Astrocyte (in vitro differentiated cells and primary cell): ENCODE measurements at regions not wholly inside any gene's neighbourhood (a gene's known extent, or its start where the extent isn't known, plus 50 kb on each side); places are given as distances from the start of the nearest gene placed in this dataset.

Source experiments
- DNase-seq: peaks from one replicate; pipeline ENCODE4 v3.0.0-alpha.2; 2010; ENCODE audit warnings: low read depth
- FAIRE-seq: peaks from 2 replicates; lab custom pipeline; 2011; peaks lifted over from hg19 to GRCh38; lab: Jason Lieb, UNC
- H2AFZ ChIP-seq: 2 replicates; pipeline ENCODE4 v1.6.0; 2012; ENCODE audit warnings: low read depth, low read length, inconsistent platforms
- H3K27ac ChIP-seq: 2 replicates; pipeline ENCODE4 v1.5.1; 2011; ENCODE audit warnings: low read depth, low read length, inconsistent platforms
- H3K27me3 ChIP-seq: 2 replicates; pipeline ENCODE4 v1.6.0; 2011; ENCODE audit warnings: low read length, inconsistent platforms; ENCODE audit not compliant: insufficient read depth
- H3K36me3 ChIP-seq: 2 replicates; pipeline ENCODE4 v1.5.1; 2011; ENCODE audit warnings: low read length, inconsistent platforms; ENCODE audit not compliant: insufficient read depth
- H3K4me1 ChIP-seq: 2 replicates; pipeline ENCODE4 v1.5.1; 2011; ENCODE audit warnings: low read length, inconsistent platforms; ENCODE audit not compliant: insufficient read depth
- H3K4me2 ChIP-seq: 2 replicates; pipeline ENCODE4 v1.6.0; 2012; ENCODE audit warnings: low read length, inconsistent platforms
- H3K4me3 ChIP-seq: 2 replicates; pipeline ENCODE4 v1.5.1; 2011; ENCODE audit warnings: low read depth, mild to moderate bottlenecking, low read length, inconsistent platforms; ENCODE audit not compliant: insufficient read depth
- H3K79me2 ChIP-seq: 2 replicates; pipeline ENCODE4 v1.6.0; 2012; ENCODE audit warnings: mild to moderate bottlenecking, low read length, inconsistent platforms; ENCODE audit not compliant: insufficient read depth
- H3K9ac ChIP-seq: 2 replicates; pipeline ENCODE4 v1.6.0; 2012; ENCODE audit warnings: mild to moderate bottlenecking, low read length, inconsistent platforms
- H3K9me3 ChIP-seq: 2 replicates; pipeline ENCODE4 v1.5.1; 2012; ENCODE audit warnings: low read depth, mild to moderate bottlenecking, low read length, inconsistent platforms; ENCODE audit not compliant: insufficient read depth
- H4K20me1 ChIP-seq: 2 replicates; pipeline ENCODE4 v1.6.0; 2012; ENCODE audit warnings: low read length, inconsistent platforms; ENCODE audit not compliant: insufficient read depth
- H3K27ac Mint-ChIP-seq: one replicate; pipeline ENCODE4 v1.8.0; 2021; ENCODE audit warnings: mild to moderate bottlenecking, mixed read lengths; ENCODE audit not compliant: unreplicated experiment
- H3K27me3 Mint-ChIP-seq: one replicate; pipeline ENCODE4 v1.8.0; 2021; ENCODE audit warnings: low read depth, mixed read lengths; ENCODE audit not compliant: unreplicated experiment
- H3K36me3 Mint-ChIP-seq: one replicate; pipeline ENCODE4 v1.8.0; 2021; ENCODE audit warnings: low read depth, mixed read lengths; ENCODE audit not compliant: unreplicated experiment
- H3K4me1 Mint-ChIP-seq: one replicate; pipeline ENCODE4 v1.8.0; 2021; ENCODE audit warnings: low read depth, mixed read lengths; ENCODE audit not compliant: unreplicated experiment
- H3K4me3 Mint-ChIP-seq: one replicate; pipeline ENCODE4 v1.8.0; 2021; ENCODE audit warnings: mild to moderate bottlenecking, moderate library complexity, mixed read lengths; ENCODE audit not compliant: unreplicated experiment
- H3K9me3 Mint-ChIP-seq: one replicate; pipeline ENCODE4 v1.8.0; 2021; ENCODE audit warnings: mild to moderate bottlenecking, mixed read lengths; ENCODE audit not compliant: unreplicated experiment
- CTCF ChIP-seq: IDR thresholded peaks from 2 replicates; pipeline ENCODE4 v1.5.1; 2011; ENCODE audit warnings: low read depth, mild to moderate bottlenecking, inconsistent platforms, low read length, moderate library complexity; ENCODE audit not compliant: insufficient read depth
- EZH2 ChIP-seq: IDR thresholded peaks from 2 replicates; pipeline ENCODE4 v1.6.1; 2012; ENCODE audit warnings: mild to moderate bottlenecking, low read length, inconsistent platforms; ENCODE audit not compliant: insufficient read depth

- Histone ChIP-seq H2AFZ (no peak overlapping the region), H3K9ac (no peak overlapping the region), H3K4me1 (no peaks in the 10 kb centered on the region), H3K36me3 (no peaks in the 10 kb centered on the region), H3K4me3 (no peak overlapping the region), H3K4me2 (no peak overlapping the region), H3K9me3 (no peaks in the 10 kb centered on the region), H4K20me1 (no peaks in the 10 kb centered on the region), H3K27me3 (peaks cover 2% of the 10 kb centered on the region), H3K27ac (no peak overlapping the region), H3K79me2 (no peaks in the 10 kb centered on the region)
- H3K36me3 Mint-ChIP-seq: no peaks in the 10 kb centered on the region
- DNase-seq: no peak
- H3K27ac Mint-ChIP-seq: no peak overlapping the region
- peaks cover 5% of the 10 kb centered on the region for H3K9me3 Mint-ChIP-seq
- H3K27me3 Mint-ChIP-seq: peaks cover 30% of the 10 kb centered on the region
- no peak overlapping the region for H3K4me3 Mint-ChIP-seq
- peaks cover 1% of the 10 kb centered on the region for H3K4me1 Mint-ChIP-seq
- TF ChIP-seq EZH2 (no peak), CTCF (no peak)
- FAIRE-seq: no peak
Observed at GRCh38 chr20:24820345-24820744, 128.7 kb upstream of the CST7 start.

GRCh38 chr20:24821391-24821790 is 127.7 kb upstream of the CST7 start:
- H3K27ac Mint-ChIP-seq: no peak overlapping the region
- no peaks in the 10 kb centered on the region for H3K9me3 ChIP-seq
- H3K27me3 Mint-ChIP-seq: peaks cover 25% of the 10 kb centered on the region
- no peak for FAIRE-seq
- no peak overlapping the region for H3K4me2 ChIP-seq
- peaks cover 5% of the 10 kb centered on the region for H3K9me3 Mint-ChIP-seq
- no peak overlapping the region for H3K27ac ChIP-seq
- H3K4me1 ChIP-seq: no peaks in the 10 kb centered on the region
- no peak overlapping the region for H2AFZ ChIP-seq
- H3K9ac ChIP-seq: no peak overlapping the region
- H3K27me3 ChIP-seq: peaks cover 2% of the 10 kb centered on the region
- H3K79me2 ChIP-seq: no peaks in the 10 kb centered on the region
- no peaks in the 10 kb centered on the region for H4K20me1 ChIP-seq
- no peak for TF ChIP-seq CTCF
- TF ChIP-seq EZH2: no peak
- DNase-seq: no peak
- H3K36me3 Mint-ChIP-seq: no peaks in the 10 kb centered on the region
- H3K4me3 ChIP-seq: no peak overlapping the region
- no peaks in the 10 kb centered on the region for H3K36me3 ChIP-seq
- H3K4me3 Mint-ChIP-seq: no peak overlapping the region
- no peaks in the 10 kb centered on the region for H3K4me1 Mint-ChIP-seq

- H3K4me2 ChIP-seq: no peak overlapping the region
- H3K4me3 Mint-ChIP-seq: no peak overlapping the region
- no peaks in the 10 kb centered on the region for H3K4me1 Mint-ChIP-seq
- no peaks in the 10 kb centered on the region for H3K79me2 ChIP-seq
- no peaks in the 10 kb centered on the region for H3K36me3 ChIP-seq
- peaks cover 5% of the 10 kb centered on the region for H3K9me3 Mint-ChIP-seq
- no peaks in the 10 kb centered on the region for H3K4me1 ChIP-seq
- DNase-seq (no peak), FAIRE-seq (no peak)
- no peaks in the 10 kb centered on the region for H3K36me3 Mint-ChIP-seq
- peaks cover 27% of the 10 kb centered on the region for H3K27me3 Mint-ChIP-seq
- H3K27ac ChIP-seq: no peak overlapping the region
- H3K9me3 ChIP-seq: no peaks in the 10 kb centered on the region
- peaks cover 2% of the 10 kb centered on the region for H3K27me3 ChIP-seq
- TF ChIP-seq CTCF: no peak
- no peak for TF ChIP-seq EZH2
- H3K9ac ChIP-seq: no peak overlapping the region
- H2AFZ ChIP-seq: no peak overlapping the region
- H3K4me3 ChIP-seq: no peak overlapping the region
- H3K27ac Mint-ChIP-seq: no peak overlapping the region
- no peaks in the 10 kb centered on the region for H4K20me1 ChIP-seq
Observed at GRCh38 chr20:24823176-24823784, 125.8 kb upstream of the CST7 start.
